Mesenteric fat pad (tissue), 1 donor: ENCODE measurements at regions not wholly inside any gene's neighbourhood (a gene's known extent, or its start where the extent isn't known, plus 50 kb on each side); places are given as distances from the start of the nearest gene placed in this dataset.
"Not testable (repeated sequence)": the region's sequence is repeated elsewhere in the genome, so short reads cannot be mapped to it uniquely, and the experiment has no call there.

Experiments
- DNase-seq: peaks from one replicate; pipeline ENCODE4 v3.0.0-alpha.2; 2020; ENCODE audit warnings: low spot score
- donor health status: DM: yes; HTN: yes; CAD: no.

DNA sequence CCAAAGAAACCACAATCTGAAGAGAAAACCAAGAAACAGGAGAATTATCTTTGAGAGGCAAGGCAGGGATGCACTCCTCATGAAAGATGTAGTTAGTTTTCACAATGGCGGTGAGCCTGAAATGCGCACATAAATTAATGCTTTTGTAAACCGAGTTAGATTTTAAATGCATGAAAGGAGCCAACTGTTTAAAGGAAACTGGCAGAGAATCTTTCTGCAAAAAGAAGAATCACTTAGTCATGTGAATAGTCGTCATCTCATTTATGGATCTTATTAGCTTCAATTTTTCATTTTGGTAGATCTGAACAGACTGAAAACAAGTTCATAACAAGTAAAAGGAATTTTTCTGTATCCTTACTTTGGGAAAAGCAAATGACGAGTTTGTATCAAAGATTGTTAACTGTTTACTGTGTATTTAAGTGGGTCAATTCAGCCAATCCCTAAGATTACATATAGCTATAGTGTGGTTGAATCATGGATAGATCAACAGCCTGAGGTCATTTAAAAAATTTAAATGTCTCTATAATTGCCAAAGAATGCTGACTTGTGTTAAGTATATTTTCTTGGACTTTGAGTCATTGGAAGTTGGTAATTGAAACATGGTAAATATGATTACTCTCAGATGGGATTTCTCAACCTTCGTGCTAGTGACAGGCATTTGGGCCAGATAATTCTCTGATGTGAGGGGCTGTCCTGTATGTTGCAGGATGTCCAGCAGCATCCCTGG, 226.6 kb upstream of the KAZN start:
- DNase-seq = no peak

DNA sequence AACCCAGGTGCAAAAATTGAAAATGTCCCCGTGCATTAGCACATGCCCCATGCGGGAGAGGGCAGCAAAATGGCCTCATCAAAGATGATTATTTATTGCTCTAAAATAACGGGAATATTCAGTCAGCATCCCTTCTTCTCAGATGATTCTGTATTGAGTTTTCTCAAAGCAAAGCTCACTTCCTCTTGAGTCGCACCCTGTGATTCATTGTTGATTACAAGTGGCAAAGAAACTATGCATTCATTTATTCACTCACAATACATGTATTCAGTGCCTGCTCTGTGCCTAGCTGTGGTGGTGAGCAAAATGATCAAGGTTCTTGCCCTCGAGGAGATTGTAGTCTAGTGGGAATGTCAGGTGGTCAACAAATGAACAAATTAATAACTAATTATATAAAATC, 226.0 kb upstream of the KAZN start:
- no peak for DNase-seq

DNA sequence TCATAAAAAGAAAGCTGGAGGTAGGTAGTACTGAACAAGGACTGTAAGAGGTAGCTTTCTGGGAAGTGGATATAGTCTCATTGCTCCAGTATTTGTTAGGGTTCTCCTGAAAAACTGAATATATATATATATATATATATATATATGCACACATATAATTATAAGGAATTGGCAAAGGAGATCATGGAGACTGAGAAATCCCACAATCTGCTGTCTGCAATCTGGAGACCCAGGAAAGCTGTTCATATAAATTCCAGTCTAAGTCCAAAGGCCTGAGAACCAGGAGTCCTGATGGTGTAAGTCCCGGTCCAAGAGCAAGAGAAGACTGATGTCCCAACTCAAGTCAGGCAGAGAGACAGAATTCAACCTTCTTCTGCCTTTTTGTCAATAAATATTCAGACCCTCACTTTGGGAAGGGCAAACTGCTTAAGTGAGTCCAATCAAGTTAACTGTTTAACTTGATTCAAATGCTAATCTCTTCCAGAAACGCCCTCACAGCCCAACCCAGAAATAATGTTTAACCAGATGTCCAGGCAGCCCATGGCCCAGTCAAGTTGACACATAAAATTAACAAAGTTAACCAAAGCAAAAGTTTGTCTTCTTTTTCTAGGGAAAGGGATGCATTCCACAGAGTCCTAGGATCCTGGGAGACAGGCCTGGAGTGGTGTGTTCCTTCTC, 225.3 kb upstream of the KAZN start:
- DNase-seq = no peak

DNA sequence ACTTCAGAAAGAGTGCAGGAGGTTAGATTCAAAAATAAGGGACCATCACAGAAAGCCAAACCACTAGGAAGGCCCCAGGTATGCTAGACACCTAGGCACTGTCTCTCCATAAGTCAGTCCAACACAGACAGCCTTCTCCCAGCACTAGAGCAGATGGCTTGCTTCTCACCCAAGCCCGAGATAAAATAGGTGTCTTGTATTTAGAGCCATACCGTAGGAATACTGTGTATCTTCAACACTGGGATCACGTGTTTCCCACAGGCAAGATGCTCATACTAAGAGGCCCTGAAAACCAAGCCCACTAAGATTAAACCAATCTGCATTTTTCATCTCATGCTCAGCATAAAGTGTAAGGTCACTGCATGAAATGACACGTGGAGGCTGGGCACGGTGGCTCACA, 223.3 kb upstream of the KAZN start:
- DNase-seq = no peak

DNA sequence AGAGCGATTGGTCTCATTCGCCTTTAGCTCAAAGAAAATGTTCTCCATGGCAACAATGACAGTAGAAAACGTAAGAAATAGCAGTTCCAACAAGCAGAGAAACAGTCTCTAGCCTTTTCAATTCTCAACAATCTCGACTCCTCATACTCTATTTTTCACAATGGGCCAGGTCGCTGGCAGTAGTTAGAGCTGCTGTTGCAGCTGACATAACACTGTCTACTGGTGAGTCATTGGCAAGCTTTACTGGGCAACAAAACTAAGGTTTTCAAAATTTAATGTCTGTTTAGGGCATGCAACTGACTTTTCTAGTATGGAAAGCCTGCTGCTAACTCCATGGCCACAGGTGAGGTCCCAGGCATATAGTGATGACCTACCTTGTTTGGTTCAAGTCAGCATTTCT, 221.1 kb upstream of the KAZN start:
- DNase-seq = no peak

- DNase-seq = no peak
Observed at GRCh38 chr1:14380408-14380807, 218.1 kb upstream of the KAZN start.

DNA sequence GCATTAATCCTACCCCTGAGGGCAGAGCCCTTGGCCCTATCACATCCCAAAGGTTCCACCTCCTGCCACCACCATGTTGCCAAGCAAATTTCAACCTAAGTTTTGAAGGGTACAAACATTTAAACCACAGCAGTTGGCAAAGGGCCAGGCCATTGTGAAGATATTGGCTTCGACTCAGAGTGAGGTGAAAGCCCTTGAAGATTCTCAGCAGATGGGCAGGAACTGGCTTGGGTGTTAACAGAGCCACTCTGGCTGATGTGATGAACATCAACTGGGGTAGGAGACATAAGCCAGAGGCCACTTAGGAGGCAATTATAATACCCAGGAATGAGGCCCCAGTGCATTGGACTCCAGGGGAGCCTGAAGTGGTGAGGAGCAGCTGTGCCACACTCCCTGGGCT, 207.7 kb upstream of the KAZN start:
- DNase-seq = no peak

DNA sequence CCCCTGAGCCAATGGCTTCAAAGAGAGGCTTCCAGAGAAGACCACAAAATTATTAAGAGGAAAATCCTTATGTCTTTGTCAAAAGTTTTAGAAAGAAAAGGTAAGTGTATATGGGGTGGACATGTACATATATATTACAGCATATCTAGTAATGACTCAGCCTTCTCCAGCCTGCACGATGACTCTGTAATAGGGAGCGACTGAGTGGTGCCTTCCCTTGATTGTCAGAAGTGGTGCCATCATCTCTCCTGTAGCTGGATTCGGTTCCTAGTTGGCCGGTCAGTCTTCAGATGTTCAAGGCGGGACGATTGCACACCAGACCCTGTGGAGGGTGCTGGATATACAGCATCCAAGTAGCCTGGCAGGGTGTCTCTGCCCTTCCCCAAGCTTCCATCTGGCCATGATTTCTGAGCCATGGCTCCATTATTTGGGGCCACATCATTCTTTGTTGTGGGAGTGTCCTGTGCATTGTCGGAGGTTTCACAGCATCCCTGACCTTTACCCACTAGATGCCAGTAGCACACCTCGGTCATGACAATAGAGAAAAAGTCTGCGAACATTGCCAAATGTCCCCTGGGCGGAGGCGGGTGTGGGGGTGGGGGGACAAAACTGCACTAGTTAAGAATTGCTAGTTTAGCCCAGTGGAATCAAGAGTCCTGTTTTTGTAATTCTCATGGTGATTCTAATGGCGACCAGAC, 206.2 kb upstream of the KAZN start:
- no peak for DNase-seq

- DNase-seq = no peak
Observed at GRCh38 chr1:14392859-14393365, 205.6 kb upstream of the KAZN start.

DNA sequence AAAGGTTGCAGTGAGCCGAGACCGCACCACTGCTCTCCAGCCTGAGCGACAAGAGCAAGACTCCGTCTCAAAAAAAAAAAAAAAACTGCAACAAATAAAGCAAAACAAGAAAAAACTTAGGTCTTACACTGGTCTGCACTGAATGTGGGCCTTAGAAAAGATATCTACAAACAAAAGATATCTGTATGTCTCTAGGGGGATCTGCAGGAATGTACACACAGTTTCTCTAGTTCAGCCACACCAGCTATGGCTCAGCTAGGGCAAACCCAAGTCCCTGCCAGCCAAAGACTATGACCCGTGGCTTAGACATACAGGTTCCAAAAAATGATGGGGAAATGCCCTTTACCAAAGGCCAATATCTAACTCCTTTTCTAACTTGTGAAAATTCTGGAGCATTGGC, 202.4 kb upstream of the KAZN start:
- no peak for DNase-seq

GRCh38 chr1:14403961-14404645, 194.4 kb upstream of the KAZN start:
- DNase-seq = no peak

DNA sequence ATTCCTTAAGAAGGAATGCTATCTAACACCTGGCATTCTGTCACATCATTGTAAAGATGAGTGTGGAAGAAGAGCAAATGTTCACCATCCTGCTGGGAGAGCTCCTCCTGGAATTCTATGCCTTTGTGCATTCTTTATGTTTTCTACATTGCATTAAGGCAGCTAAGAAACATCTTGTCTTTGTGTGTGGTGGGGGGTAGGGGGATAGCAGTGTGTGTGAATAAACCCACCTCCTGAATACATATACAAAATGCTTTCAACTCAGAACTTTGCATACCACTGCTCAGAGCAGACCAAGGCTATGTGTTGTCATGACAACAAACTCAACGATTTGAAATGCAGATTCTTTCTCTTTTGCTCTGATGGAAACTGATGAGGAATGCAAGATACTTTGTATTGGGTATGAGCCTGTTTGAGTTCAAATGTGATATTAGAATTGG, 193.6 kb upstream of the KAZN start:
- DNase-seq = no peak

- DNase-seq = no peak
Observed at GRCh38 chr1:14412235-14412634, 186.2 kb upstream of the KAZN start.

GRCh38 chr1:14413819-14414490, 184.5 kb upstream of the KAZN start:
- DNase-seq = no peak

- DNase-seq = no peak
Observed at GRCh38 chr1:14415396-14415795, 183.1 kb upstream of the KAZN start.

- not testable (repeated sequence) for DNase-seq
Observed at GRCh38 chr1:14419778-14420218, 178.7 kb upstream of the KAZN start.

DNA sequence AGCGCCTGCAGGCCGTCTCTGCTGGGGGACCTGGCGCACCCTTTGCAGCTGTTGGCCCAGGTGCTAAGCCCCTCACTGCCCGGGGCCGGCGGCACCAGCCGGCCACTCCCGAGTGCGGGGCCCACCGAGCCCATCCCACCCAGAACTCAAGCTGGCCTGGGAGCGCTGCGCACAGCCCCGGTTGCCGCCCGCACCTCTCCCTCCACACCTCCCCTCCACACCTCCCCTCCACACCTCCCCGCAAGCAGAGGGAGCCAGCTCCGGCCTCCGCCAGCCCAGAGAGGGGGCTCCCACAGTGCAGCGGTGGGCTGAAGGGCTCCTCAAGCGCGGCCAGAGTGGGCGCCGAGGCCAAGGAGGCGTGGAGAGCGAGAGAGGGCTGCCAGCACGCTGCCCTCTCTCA, 177.8 kb upstream of the KAZN start:
- no peak for DNase-seq

GRCh38 chr1:14421295-14421976, 177.0 kb upstream of the KAZN start:
- no peak for DNase-seq

GRCh38 chr1:14421977-14422609, 176.4 kb upstream of the KAZN start:
- no peak for DNase-seq
